ENCODE measurements at regions not wholly inside any gene's neighbourhood (a gene's known extent, or its start where the extent isn't known, plus 50 kb on each side); places are given as distances from the start of the nearest gene placed in this dataset.

DNA sequence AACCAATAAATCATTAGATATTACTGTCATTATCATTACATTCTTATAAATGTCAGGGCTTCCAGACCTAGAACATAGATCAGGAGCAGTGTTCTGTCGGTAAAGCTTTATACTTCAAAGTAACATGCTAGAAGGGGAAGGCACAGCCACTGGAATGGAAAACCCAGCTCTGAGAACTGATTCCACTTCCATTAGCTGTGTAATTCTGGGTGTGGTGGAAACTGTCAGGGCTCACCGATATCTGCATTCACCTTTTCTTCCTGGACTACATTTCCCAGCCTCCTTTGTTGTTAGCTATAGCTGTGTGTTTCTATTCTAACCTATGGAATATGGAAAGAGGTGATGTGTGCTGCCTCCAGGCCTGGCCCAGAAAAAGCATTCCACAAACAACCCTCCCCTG is 585.8 kb downstream of the BUD13 start:
- TF ChIP-seq EZH2phosphoT487 (IDR thresholded peaks at IDR 0.05; ENCODE audit: borderline replicate concordance, low read depth) (no peak), JUND (IDR thresholded peaks at IDR 0.05) (no peak), CHD2 (IDR thresholded peaks at IDR 0.05; ENCODE audit: low read length, partially characterized antibody) (no peak)
- TF ChIP-seq, protein P1, sequence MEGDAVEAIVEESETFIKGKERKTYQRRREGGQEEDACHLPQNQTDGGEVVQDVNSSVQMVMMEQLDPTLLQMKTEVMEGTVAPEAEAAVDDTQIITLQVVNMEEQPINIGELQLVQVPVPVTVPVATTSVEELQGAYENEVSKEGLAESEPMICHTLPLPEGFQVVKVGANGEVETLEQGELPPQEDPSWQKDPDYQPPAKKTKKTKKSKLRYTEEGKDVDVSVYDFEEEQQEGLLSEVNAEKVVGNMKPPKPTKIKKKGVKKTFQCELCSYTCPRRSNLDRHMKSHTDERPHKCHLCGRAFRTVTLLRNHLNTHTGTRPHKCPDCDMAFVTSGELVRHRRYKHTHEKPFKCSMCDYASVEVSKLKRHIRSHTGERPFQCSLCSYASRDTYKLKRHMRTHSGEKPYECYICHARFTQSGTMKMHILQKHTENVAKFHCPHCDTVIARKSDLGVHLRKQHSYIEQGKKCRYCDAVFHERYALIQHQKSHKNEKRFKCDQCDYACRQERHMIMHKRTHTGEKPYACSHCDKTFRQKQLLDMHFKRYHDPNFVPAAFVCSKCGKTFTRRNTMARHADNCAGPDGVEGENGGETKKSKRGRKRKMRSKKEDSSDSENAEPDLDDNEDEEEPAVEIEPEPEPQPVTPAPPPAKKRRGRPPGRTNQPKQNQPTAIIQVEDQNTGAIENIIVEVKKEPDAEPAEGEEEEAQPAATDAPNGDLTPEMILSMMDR (IDR thresholded peaks at IDR 0.05), result no peak

Measured in SK-N-SH (cell line).